Stimulated activated CD4-positive, alpha-beta T cell treated with anti-CD3 and anti-CD28 coated beads, Interleukin-4, amount 100 ng/mL, for 48 hours (primary cell): ENCODE measurements at regions not wholly inside any gene's neighbourhood (a gene's known extent, or its start where the extent isn't known, plus 50 kb on each side); places are given as distances from the start of the nearest gene placed in this dataset.

Experiments
- DNase-seq, 2 donors: peaks; one replicate each; pipeline ENCODE4 v3.0.0-alpha.2; 2020; ENCODE audit warnings: low read depth in 2 of 2

DNA sequence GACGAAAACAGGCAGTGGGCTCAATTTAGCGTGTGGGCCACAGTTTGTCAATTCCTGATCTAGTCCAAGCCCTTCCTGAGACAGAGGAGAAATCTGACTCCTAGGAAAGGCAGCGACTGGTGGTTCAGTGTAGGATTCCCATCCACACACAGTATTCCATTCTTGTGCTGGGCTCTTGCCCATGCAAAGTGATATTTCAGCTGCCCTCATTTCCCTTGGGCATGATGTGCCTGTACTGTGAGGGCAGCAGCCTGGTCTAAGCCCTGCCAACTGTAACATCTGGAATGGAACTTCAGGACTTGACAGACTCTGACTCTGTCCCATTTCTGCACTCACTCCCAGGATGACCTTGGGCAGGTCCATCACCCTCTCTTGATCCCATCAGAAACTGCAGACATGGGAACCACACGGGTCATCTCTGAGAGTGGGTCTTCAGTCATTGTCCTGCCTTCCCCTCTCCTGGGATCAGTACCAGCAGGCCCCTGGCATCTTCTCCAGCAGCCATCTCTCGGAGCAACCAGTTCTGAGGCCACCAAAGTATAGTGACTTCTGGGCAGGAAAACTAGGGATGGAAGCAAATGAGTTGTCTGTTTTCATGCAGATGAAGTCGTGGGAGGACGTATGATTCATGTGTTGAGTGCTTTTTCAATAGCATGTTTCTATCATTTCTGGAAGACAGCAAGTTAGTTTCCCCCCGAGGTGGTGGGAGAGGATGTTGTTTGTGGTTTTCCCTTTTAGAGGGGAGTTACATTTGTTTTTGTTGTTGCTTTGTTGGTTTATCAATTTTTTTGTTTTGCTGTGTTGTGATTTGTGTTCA, 54.2 kb upstream of the BCL2L14 start:
- DNase-seq: peak in 1 of 2 donors; percentile 23

DNA sequence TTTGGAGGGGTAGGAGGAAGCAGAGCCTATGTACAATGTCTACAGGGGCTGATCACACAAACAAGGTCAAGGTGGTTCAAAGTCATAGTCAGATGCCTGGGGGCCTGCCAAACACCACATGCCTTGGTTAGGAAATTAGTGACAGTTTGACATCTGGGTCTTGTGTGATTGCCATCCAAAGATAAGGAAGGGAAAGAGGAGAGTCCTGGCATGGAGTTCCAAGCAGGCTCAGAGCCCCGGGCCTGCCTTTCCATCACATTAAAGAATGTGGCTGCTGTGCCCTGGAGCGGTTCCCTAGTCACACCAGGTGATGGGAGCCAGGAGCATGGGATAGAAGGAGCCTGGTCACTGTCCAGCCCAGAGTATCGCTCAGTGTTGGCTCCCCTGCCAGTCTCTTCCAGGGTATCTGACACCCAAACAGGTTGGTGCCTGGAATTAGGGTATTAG, 53.6 kb upstream of the BCL2L14 start:
- peak in 1 of 2 donors; percentile 40 for DNase-seq

DNA sequence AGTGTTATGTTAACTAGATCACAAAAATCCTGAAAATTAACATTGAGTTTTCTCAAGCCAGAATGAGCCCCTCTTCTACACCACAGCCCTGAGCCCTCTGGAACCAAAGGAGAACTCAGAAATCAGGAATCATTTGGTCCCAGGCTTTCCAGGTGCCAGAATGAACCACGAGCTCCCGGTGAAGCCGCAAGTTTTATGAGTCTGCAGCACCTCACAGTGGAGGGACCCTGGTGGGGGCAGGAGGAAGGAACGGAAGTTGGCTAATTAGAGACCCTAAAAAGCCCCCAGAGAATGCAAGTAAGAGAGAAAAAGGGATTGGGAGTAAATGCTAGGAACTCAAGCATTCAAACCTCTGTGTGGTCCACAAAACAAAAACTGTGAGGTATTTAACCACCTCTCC, 52.9 kb upstream of the BCL2L14 start:
- DNase-seq: no peak

DNA sequence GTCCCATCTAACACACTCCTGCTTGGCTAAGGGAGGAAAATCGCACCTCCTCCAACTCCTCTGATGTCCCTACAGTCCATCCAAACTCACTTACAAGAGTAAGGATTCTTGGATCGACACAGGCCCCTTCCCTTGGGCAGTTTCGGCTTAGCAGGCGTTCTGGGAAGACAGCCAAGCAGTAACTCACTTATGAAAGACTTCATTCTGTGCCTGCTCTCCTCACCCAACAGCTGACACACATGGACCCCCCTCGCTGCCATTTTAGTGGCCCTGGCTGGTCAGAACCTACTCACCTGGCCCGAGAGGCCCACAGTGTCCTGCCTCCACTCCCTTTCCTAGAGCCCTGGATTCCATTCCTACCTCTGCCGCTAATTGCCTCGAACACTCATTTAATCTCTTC, 52.3 kb upstream of the BCL2L14 start:
- no peak for DNase-seq

DNA sequence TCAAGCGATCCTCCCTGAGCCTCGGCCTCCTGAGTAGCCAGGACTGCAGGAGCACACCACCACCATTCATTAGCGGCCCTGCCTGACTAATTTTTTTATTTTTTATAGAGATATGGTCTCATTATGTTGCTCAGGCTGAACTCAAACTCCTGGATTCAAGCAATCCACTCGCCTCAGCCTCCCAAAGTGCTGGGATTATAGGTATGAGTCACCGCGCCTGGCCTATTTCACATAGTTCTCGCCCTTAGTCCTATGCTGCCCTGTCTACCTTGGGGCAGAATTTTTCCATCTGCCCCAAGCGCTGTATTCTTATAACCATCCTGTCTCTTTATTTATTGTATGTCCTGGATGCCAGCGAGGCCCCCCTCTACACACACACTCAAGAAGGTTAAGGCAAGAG, 50.9 kb upstream of the BCL2L14 start:
- DNase-seq: no peak

DNA sequence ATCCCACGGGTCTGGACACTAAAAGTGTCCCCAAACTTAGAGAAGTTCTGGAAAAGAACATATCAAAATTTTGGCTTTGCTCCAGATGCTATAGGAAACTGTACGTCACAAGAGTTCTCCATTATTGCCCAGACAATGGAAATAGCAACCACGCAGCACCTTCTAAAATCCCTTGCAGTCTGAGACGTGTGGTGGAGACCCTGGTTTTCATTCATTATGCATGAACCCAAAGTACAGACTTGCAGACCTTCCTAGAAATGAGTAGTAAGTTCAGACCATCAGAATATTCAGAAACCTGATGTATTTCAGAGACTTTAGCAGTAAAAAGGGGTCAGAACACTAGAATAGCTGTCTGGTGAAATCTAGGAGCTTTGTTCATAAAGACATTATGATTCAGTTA, 50.0 kb upstream of the BCL2L14 start:
- DNase-seq: no peak
